ENCODE measurements at regions not wholly inside any gene's neighbourhood (a gene's known extent, or its start where the extent isn't known, plus 50 kb on each side); places are given as distances from the start of the nearest gene placed in this dataset.

- DNase-seq (ENCODE audit: low spot score) (no peak), ATAC-seq (no peak)
- Histone ChIP-seq H3K9me2 (ENCODE audit: insufficient read depth) (peaks cover 7% of the 10 kb centered on the region; the same call in 1 of the 2 replicates), H2AFZ (no peak overlapping the region), H3K4me1 (ENCODE audit: insufficient read depth) (no peaks in the 10 kb centered on the region), H3K27me3 (ENCODE audit: insufficient read depth) (no peaks in the 10 kb centered on the region), H3K79me2 (replicated peaks; ENCODE audit: insufficient read depth) (no peaks in the 10 kb centered on the region), H3K4me2 (no peak overlapping the region), H3K4me3 (no peak overlapping the region), H3K36me3 (ENCODE audit: insufficient read depth) (no peaks in the 10 kb centered on the region), H3F3A (replicated peaks; ENCODE audit: low read depth) (no peaks in the 10 kb centered on the region), H4K20me1 (replicated peaks; ENCODE audit: insufficient read depth) (no peaks in the 10 kb centered on the region), H3K27ac (ENCODE audit: low read depth) (no peak overlapping the region)
- Mint-ChIP-seq H3K27ac (no peak overlapping the region), H3K4me3 (no peak overlapping the region), H3K9me3 (no peaks in the 10 kb centered on the region), H3K4me1 (no peaks in the 10 kb centered on the region), H3K27me3 (ENCODE audit: insufficient read depth, low read depth, poor library complexity) (no peaks in the 10 kb centered on the region), H3K36me3 (ENCODE audit: low read depth) (no peaks in the 10 kb centered on the region)
- TF ChIP-seq ZNF462 (CRISPR knock-in tag; IDR thresholded peaks at IDR 0.05) (no peak), ZNF331 (CRISPR knock-in tag; IDR thresholded peaks at IDR 0.05; ENCODE audit: low read depth) (no peak), REST (IDR thresholded peaks at IDR 0.05; ENCODE audit: unreplicated experiment) (no peak), CREB1 (CRISPR knock-in tag; IDR thresholded peaks at IDR 0.05; ENCODE audit: low read depth) (no peak), NANOG (IDR thresholded peaks at IDR 0.05; ENCODE audit: borderline replicate concordance) (no peak), CTCF (conservative IDR thresholded peaks at IDR 0.05; ENCODE audit: low read depth in 2 of 2) (no peak)
These were observed 639.8 kb upstream of the ZEB2 start for GRCh38 chr2:145159676-145160075.

Measured in GM23338 (cell line).